Pons (tissue), 1 donor: ENCODE measurements at regions not wholly inside any gene's neighbourhood (a gene's known extent, or its start where the extent isn't known, plus 50 kb on each side); places are given as distances from the start of the nearest gene placed in this dataset.
"Not testable (repeated sequence)": the region's sequence is repeated elsewhere in the genome, so short reads cannot be mapped to it uniquely, and the experiment has no call there.

Experiments used
- DNase-seq: peaks from one replicate; pipeline ENCODE4 v3.0.0-alpha.2; 2016; ENCODE audit warnings: low spot score

GRCh38 chr12:46084666-46085631, 94.6 kb upstream of the SCAF11 start:
- no peak for DNase-seq

- DNase-seq: no peak
Observed at GRCh38 chr12:46082490-46083200, 92.3 kb upstream of the SCAF11 start.

GRCh38 chr12:46073321-46073720, 82.9 kb upstream of the SCAF11 start:
- no peak for DNase-seq

GRCh38 chr12:46071769-46072624, 81.6 kb upstream of the SCAF11 start:
- DNase-seq: peak; percentile 69

GRCh38 chr12:46071335-46071734, 81.0 kb upstream of the SCAF11 start:
- DNase-seq: no peak

- no peak for DNase-seq
Observed at GRCh38 chr12:46067094-46067493, 76.7 kb upstream of the SCAF11 start.

GRCh38 chr12:46065412-46066166, 75.2 kb upstream of the SCAF11 start:
- no peak for DNase-seq

- no peak for DNase-seq
Observed at GRCh38 chr12:46064548-46064947, 74.2 kb upstream of the SCAF11 start.

GRCh38 chr12:46058697-46059096, 68.3 kb upstream of the SCAF11 start:
- DNase-seq: not testable (repeated sequence)

GRCh38 chr12:46050805-46051204, 60.4 kb upstream of the SCAF11 start:
- DNase-seq: no peak

- no peak for DNase-seq
Observed at GRCh38 chr12:46049665-46050064, 59.3 kb upstream of the SCAF11 start.

GRCh38 chr12:46046436-46046835, 56.1 kb upstream of the SCAF11 start:
- DNase-seq: no peak

GRCh38 chr12:46043972-46044520, 53.7 kb upstream of the SCAF11 start:
- no peak for DNase-seq
